ENCODE measurements at regions not wholly inside any gene's neighbourhood (a gene's known extent, or its start where the extent isn't known, plus 50 kb on each side); places are given as distances from the start of the nearest gene placed in this dataset.

- no peak for DNase-seq
Measured at GRCh38 chr12:84740602-84741001, 172.0 kb downstream of the SLC6A15 start.

DNA sequence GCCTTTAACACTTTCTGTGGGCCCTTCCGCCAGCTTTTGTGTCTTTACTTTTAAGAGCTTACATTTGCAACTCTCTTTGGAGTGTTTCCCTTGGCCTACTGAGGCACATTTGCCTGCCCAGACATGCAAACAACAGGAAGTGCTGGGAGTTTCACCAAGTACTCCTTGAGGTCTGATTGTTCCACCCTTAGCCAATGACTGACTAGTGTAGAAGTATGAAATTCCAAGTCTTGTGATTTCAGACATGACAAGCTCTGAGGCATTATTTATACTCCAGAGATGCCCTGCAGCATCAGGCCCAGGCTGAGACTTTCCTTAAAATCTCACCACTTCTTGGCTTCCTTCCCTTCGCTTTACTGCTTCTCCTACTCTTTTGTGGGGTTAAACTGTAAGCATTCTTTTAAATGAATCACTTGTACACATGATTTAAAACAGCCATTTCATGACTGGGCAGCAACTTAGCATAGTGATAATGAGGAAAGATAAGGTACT, 174.1 kb downstream of the SLC6A15 start:
- no peak for DNase-seq

DNA sequence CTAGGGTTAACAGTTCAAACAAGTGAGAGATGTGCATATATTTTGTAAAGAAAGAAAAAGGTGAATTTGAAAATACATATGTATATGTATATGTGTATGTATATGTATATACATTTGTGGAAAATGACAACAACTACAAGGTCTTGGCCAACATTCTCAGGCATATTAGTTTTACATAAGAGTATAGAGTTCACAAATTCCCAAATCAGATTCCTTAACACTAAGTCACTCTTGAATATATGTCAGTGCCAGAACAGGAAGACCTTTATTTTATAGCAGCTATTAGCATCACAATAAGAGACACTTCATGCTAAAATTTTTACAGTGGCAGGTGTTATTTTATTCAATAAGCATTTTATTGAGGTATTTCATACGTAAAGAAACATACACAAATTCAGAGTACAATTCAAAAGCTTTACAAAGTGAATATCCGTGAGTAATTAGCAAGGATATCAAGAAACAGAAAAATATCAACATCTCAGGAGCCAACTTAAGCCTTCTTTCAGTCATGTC, 179.7 kb downstream of the SLC6A15 start:
- no peak for DNase-seq

DNA sequence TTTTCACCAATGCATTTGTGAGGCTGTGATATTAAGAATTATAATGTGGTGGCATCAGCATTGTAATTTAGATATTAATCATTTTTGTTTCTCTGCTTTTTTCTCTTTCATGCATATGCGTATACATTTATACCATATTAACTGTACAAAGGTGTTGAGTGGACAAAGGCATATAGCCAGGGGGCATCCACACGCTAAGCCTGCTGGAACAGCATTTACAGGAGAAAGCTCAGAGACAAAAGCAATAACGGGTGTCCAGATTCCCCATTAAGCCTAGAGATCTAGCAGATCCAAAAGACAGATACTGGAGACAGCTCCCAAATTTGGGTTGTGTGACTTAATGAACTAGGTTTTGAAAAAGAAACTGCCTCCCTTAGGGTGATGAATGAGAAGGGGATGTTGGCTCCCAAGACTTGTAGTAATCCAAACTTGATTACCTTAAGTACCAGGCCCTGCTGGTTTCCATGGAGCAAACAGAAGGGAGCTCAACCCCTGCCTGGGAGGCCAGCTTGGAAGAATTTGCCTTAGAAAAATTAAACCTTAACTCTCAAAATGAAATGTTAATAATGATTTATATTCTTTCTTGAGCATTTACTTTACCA, 181.9 kb downstream of the SLC6A15 start:
- no peak for DNase-seq

GRCh38 chr12:84727961-84728360, 184.6 kb downstream of the SLC6A15 start:
- DNase-seq = no peak

DNA sequence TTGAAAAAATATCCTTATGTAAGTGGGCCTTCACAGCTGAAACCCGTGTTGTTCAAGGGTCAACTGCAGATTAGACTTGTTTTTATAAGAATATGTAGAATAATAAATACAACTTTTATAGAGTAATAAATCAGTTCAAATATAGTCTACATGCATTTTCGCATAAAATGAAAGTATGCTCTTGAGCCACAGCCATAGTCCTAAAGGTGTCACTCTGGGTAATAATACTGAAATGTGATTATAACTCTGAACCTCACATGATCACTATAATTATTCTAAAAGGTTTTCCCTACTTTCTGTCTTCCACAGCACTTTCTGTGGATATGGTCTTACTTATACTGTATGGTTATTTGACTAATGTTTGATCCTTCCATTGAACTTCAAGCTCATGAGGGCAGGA, 185.8 kb downstream of the SLC6A15 start:
- DNase-seq = no peak

GRCh38 chr12:84723988-84724387, 188.6 kb downstream of the SLC6A15 start:
- no peak for DNase-seq

- no peak for DNase-seq
Measured at GRCh38 chr12:84719997-84720396, 192.6 kb downstream of the SLC6A15 start.

- DNase-seq = no peak
Measured at GRCh38 chr12:84718906-84719305, 193.7 kb downstream of the SLC6A15 start.

- DNase-seq = no peak
Measured at GRCh38 chr12:84712747-84713146, 199.9 kb downstream of the SLC6A15 start.

GRCh38 chr12:84706374-84706773, 206.2 kb downstream of the SLC6A15 start:
- DNase-seq = no peak

GRCh38 chr12:84704856-84705255, 207.7 kb downstream of the SLC6A15 start:
- no peak for DNase-seq

DNA sequence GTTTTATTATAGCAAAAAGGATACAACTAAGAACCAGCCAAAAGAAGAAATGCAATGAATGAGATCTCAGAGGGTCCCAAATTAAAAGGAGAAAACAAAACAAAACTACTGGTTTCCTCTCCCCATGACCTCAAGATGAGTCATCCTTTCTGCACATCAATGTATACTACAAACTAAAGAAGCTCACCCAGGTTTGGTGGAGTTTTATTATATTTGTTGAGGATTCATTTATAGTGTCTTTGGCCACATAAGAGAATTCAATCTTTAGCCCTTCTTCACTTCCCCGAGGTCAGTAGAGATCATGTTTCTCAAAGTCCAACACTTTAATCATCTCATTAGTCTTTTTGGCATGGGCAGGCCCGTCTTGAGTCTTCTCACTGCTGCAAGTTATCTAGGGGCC, 210.6 kb downstream of the SLC6A15 start:
- no peak for DNase-seq

DNA sequence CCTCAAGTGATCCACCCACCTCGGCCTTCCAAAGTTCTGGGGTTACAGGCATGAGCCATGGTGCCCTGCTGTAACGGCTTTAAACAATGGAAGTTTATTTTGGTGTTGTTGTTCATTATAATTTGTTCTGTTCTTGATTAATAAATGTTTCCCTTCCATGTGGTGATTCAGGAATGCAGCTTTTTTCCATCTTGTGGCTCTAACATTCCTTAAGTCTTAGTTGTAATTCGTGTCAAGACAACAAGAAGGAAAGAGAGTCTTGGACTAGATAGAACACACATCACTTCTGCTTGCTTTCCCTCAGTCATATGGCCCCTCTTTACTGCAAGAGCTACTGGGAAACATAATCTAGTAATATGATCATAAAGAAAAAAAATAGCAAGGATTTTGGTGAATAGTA, 211.6 kb downstream of the SLC6A15 start:
- DNase-seq = no peak

- DNase-seq = no peak
Measured at GRCh38 chr12:84698576-84699333, 213.8 kb downstream of the SLC6A15 start.

- DNase-seq = no peak
Measured at GRCh38 chr12:84696908-84697540, 215.6 kb downstream of the SLC6A15 start.

- no peak for DNase-seq
Measured at GRCh38 chr12:84696281-84696680, 216.3 kb downstream of the SLC6A15 start.

GRCh38 chr12:84694116-84694515, 218.5 kb downstream of the SLC6A15 start:
- DNase-seq = no peak

- no peak for DNase-seq
Measured at GRCh38 chr12:84692071-84692470, 220.5 kb downstream of the SLC6A15 start.

- DNase-seq = no peak
Measured at GRCh38 chr12:84691266-84691665, 221.3 kb downstream of the SLC6A15 start.

- no peak for DNase-seq
Measured at GRCh38 chr12:84689638-84690037, 223.0 kb downstream of the SLC6A15 start.

DNA sequence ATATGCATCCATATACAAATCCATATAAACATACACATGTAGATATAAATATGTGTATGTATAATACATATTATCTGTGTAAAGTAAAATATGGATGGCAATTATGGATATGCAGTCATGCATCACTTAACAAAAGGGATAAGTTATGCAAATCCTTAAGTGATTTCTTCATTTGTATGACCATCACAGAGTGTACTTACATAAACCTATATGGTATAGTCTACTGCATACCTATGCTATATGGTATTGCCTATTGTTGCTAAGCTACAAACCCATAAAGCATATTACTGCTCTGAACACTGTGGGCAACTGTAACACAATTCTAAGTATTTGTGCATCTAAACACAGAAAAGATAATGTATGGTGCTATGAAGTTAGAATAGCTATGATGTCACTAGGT, 227.2 kb downstream of the SLC6A15 start:
- no peak for DNase-seq

DNA sequence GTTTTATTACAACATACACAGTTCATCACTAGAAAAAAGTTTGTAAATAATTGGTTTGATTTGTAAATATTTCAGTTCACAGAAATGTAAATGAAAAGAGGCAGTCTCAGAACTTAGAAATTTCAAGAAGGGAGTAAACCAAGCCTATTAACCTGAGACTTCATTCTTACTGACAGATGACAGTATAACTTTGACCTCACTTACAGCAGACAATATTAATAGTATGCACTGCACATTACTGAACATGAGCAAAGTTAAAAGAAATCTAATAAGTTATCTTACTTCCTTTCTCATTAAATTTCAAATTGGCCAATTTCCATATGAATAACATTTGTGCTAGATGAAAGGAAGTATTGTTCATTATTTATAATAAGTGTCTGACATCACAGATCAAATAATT, 235.8 kb downstream of the SLC6A15 start:
- DNase-seq = no peak

DNA sequence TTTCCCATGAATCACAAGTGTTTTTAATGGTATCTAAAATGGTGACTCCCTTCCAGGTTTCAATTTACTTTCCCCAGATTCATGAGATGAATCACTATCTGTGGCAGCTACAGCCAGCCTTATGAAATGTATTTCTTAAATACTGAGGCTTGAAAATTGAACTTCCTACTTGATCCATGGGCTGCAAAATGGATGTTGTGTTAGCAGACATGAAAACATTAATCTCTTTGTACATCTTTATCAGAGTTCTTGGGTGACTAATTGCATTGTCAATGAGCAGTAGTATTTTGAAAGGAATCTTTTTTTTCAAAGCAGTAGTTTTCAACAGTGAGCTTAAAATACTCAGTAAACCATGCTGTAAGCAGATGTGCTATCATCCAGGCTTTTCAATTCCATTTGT, 250.8 kb downstream of the SLC6A15 start:
- no peak for DNase-seq
